HFF-Myc (cell line): ENCODE measurements at regions not wholly inside any gene's neighbourhood (a gene's known extent, or its start where the extent isn't known, plus 50 kb on each side); places are given as distances from the start of the nearest gene placed in this dataset.

Experiments
- DNase-seq: peaks from one replicate; pipeline ENCODE4 v3.0.0-alpha.2; 2011; ENCODE audit warnings: low read depth; ENCODE audit errors: extremely low read depth
- H3K4me3 ChIP-seq: replicated peaks from 2 replicates; pipeline ENCODE4 v1.5.1; 2011; ENCODE audit warnings: low read depth, mild to moderate bottlenecking, control low read depth, low read length
- CTCF ChIP-seq: IDR thresholded peaks from 2 replicates; pipeline ENCODE4 v1.5.1; 2012; ENCODE audit warnings: mild to moderate bottlenecking, low read depth, low read length, control low read depth; ENCODE audit errors: missing control alignments

GRCh38 chr3:182366746-182367145 is 426.6 kb upstream of the ATP11B start:
- DNase-seq, result no peak
- no peak for TF ChIP-seq CTCF
- no peak overlapping the region for H3K4me3 ChIP-seq

DNA sequence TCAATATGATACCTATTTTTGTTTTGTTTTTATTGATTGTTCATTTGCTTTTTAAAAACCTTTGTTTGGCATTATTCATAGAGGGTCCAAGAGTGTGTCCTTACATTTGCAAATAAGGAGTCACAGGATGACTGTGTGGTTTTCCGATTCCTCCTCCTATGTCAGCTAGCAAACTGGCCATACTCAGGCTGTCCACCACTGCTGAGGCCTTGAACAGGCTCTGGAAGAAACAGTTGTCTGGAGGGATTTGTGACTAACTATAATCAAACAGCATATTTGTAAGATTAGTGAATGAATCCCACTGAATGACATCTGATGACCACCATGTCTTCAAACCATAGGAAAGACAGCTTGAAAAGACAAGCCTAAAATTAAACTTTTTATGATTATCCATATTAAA is 423.4 kb upstream of the ATP11B start:
- no peak for DNase-seq
- H3K4me3 ChIP-seq, result no peak overlapping the region
- no peak for TF ChIP-seq CTCF

DNA sequence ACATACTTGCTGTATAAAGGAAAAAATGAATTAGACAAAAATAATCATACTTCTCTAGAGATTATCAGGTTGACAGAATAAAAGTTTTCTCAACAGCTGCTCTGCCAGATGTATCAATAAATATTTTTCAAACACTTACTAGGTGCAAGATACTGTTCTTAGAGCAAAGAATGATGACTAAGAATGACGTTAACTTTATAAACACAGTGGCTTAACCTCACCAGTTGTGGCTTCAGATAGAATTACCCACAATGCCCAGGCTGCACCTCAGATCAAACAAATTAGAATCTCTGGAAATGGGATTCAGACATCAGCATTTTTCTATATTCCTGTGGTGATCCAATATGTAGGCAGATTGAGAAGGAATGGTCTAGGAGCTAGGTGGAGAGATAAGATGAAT is 422.4 kb upstream of the ATP11B start:
- no peak for TF ChIP-seq CTCF
- no peak for DNase-seq

DNA sequence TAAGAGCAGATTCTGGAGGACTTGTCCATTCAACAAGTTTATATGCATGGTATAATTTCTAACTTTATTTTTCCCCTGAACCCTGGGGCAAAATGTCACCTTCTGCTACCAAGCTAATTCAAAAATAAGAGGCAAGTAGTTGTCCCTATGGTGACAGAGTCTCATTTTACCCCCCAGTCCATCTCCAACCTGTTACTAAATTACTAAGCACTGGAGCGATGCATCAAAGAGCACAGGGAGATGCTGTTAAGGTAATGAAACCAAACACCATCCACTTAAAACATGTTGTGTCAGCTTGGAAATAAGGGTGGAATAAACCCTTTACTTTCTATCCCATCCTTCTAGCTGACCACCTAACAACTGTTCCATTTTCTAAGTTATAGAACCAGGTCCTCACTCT is 417.4 kb upstream of the ATP11B start:
- TF ChIP-seq CTCF, result no peak
- no peak overlapping the region for H3K4me3 ChIP-seq
- DNase-seq, result no peak

More for the DNA sequence above, 422.4 kb upstream of the ATP11B start:
- H3K4me3 ChIP-seq, result no peak overlapping the region

DNA sequence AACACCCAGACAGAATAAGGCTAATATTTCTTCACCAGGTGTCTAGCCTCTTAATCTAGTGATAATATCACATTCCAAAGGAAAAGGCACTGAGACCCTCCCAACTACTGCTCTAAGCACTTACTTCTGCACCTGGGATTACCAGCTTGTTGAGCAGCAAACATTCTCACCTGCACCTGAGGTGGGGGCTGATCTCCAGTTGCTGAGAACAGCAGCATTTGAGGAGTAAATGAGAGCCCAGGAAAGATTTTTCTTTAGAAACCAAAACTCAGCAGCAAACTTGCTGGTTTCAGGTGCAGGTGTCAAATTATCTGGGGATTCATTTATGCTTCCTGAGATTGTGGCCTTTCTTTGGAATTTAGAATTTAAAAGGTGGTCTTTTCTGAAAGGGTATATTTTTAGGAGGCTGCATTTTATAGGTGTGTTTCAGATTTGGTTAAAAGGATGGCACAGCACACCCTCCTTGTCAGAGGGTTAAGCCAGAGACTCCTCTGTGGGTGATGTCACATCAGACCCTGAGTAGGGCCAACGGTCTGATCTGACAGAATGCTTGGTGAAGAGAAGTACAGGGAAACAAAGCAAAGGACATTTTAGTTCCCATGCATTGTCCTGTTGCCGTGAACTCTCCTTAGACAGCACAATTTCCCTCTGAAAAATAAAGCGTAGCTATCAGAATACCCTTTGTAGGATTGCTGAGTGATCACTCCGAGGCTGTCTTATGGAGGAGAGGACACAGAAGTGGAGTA is 411.0 kb upstream of the ATP11B start:
- DNase-seq, result no peak
- H3K4me3 ChIP-seq, result no peak overlapping the region
- no peak for TF ChIP-seq CTCF

DNA sequence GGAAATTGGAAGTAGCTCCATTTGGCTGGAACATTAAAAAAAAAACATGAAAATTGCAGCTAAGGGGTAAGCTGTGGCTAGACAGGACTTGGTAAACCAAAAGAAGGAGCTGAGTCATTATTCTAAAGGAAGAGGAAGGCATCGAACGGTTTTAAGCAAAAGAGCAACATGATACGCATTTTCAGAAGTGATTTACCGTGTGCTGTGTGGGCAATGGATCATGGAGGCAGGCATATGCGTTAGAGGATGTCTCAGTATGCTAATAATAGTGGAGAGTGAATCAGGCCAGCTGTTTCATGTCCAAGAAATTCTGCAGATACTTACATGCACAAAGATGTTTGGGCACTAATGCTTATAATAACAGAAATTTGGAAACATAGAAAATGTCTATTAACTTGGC is 409.1 kb upstream of the ATP11B start:
- no peak overlapping the region for H3K4me3 ChIP-seq
- TF ChIP-seq CTCF, result no peak
- no peak for DNase-seq

DNA sequence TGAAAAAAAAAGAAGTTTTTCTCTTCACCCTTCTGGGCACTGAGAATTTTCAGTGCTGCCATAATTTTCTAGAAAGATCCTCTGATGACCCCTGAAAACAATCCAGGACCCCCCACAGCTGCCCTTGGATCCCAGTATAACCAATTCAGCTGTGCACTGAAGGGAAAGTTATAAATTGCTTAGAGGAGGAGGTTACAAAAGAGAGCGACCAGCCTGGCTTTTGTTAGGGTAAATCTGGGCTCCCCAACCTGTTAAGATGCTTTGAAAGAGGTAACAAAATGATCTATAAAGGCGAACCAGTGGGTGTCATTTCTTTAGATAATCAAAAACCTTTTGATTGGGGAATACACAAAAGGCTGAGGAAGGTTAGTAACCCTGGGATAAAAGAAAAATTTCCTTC is 407.9 kb upstream of the ATP11B start:
- DNase-seq, result no peak
- H3K4me3 ChIP-seq, result no peak overlapping the region
- no peak for TF ChIP-seq CTCF
